Nephron progenitor cell (in vitro differentiated cells): ENCODE measurements at regions not wholly inside any gene's neighbourhood (a gene's known extent, or its start where the extent isn't known, plus 50 kb on each side); places are given as distances from the start of the nearest gene placed in this dataset.

Experiments
- DNase-seq: peaks from one replicate; pipeline ENCODE4 v3.0.0; 2021
- H3K27ac Mint-ChIP-seq: 2 replicates; pipeline ENCODE4 v1.8.0; 2021; ENCODE audit warnings: mild to moderate bottlenecking, moderate library complexity, mixed read lengths
- H3K27me3 Mint-ChIP-seq: 2 replicates; pipeline ENCODE4 v1.8.0; 2021; ENCODE audit warnings: mild to moderate bottlenecking, low read depth, mixed read lengths; ENCODE audit not compliant: poor library complexity
- H3K36me3 Mint-ChIP-seq: 2 replicates; pipeline ENCODE4 v1.8.0; 2021; ENCODE audit warnings: low read depth, mixed read lengths
- H3K4me1 Mint-ChIP-seq: 2 replicates; pipeline ENCODE4 v1.8.0; 2021; ENCODE audit warnings: mixed read lengths
- H3K4me3 Mint-ChIP-seq: 2 replicates; pipeline ENCODE4 v1.8.0; 2021; ENCODE audit warnings: mild to moderate bottlenecking, moderate library complexity, mixed read lengths
- H3K9me3 Mint-ChIP-seq: 2 replicates; pipeline ENCODE4 v1.8.0; 2021; ENCODE audit warnings: mild to moderate bottlenecking, moderate library complexity, mixed read lengths
- TF ChIP-seq, protein P1 (sequence below): fragments of 200-600 bp; sonication (generic); IDR thresholded peaks from 2 replicates; pipeline ENCODE4 v1.5.0; 2021; ENCODE audit warnings: antibody characterized with exemption

DNA sequence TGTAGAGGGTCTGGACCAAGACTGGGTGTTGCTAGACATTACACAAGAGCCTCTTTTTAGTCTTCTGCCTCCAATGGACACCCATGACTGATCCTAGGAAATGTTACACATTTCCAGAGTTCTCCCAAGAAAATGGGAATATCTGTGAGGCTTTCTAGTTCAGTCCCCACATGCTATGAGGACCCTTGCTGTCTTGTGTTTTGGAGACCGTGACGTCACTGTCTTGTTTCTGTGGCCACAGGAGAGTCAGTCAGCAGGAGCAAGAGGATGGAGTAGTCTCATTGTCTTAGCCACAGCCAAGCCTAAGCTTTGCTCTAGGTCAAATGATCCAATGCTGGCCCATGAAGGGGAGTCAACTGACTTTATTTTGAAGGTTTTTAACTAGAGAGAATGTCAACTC lies 820.1 kb upstream of the RBFOX1 start:
- Mint-ChIP-seq H3K36me3 (no peaks in the 10 kb centered on the region), H3K27me3 (peaks cover 10% of the 10 kb centered on the region), H3K9me3 (peaks cover 12% of the 10 kb centered on the region), H3K4me3 (no peak overlapping the region), H3K4me1 (no peaks in the 10 kb centered on the region), H3K27ac (no peak overlapping the region)
- TF ChIP-seq, protein P1, sequence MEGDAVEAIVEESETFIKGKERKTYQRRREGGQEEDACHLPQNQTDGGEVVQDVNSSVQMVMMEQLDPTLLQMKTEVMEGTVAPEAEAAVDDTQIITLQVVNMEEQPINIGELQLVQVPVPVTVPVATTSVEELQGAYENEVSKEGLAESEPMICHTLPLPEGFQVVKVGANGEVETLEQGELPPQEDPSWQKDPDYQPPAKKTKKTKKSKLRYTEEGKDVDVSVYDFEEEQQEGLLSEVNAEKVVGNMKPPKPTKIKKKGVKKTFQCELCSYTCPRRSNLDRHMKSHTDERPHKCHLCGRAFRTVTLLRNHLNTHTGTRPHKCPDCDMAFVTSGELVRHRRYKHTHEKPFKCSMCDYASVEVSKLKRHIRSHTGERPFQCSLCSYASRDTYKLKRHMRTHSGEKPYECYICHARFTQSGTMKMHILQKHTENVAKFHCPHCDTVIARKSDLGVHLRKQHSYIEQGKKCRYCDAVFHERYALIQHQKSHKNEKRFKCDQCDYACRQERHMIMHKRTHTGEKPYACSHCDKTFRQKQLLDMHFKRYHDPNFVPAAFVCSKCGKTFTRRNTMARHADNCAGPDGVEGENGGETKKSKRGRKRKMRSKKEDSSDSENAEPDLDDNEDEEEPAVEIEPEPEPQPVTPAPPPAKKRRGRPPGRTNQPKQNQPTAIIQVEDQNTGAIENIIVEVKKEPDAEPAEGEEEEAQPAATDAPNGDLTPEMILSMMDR: no peak
- no peak for DNase-seq

DNA sequence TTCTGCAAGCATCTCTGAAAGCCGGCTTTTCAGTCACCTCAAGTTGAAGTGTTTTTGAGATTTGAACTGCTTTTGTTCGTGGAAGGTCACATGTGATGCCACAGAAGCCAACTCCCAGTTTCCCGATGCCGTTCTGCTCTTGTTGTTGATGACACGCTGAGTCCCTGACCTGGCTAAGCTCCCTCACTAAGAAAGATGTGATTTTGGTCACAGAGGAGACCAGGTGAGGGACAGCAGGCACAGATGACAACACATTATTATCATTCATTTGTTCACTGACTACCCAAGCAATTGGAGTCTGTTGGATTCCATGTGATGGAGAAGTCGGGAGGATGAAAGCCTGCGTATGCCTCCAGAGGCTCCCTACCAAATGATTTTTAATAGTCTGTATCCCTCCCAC lies 822.4 kb upstream of the RBFOX1 start:
- Mint-ChIP-seq H3K4me3 (no peak overlapping the region), H3K27ac (no peak overlapping the region), H3K9me3 (peaks cover 7% of the 10 kb centered on the region), H3K4me1 (no peaks in the 10 kb centered on the region), H3K27me3 (peaks cover 4% of the 10 kb centered on the region), H3K36me3 (no peaks in the 10 kb centered on the region)
- no peak for DNase-seq
- TF ChIP-seq, protein P1: no peak

DNA sequence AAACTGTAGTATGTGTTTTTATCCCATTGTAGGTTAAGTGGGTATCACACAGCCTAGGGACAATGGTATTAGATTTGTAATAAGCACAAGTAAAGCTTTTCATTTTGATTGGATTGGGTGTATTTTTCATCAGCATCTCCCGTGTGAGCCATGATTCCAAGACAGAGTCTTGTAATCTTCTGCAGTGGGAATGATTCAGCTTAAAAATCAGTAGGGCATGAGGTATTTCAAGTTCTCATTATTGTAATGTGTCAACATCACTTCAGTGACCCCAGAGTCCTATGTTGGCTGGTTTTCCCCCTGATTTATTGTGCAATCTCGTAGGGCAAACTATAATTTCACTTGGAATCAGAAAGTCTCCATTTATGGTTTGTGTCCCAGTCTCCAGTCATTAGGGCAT lies 833.2 kb upstream of the RBFOX1 start:
- H3K36me3 Mint-ChIP-seq: no peaks in the 10 kb centered on the region
- peaks cover 2% of the 10 kb centered on the region for H3K27me3 Mint-ChIP-seq
- no peaks in the 10 kb centered on the region for H3K9me3 Mint-ChIP-seq
- no peak overlapping the region for H3K4me3 Mint-ChIP-seq
- DNase-seq: no peak
- TF ChIP-seq, protein P1: no peak
- H3K4me1 Mint-ChIP-seq: peaks cover 7% of the 10 kb centered on the region
- no peak overlapping the region for H3K27ac Mint-ChIP-seq

DNA sequence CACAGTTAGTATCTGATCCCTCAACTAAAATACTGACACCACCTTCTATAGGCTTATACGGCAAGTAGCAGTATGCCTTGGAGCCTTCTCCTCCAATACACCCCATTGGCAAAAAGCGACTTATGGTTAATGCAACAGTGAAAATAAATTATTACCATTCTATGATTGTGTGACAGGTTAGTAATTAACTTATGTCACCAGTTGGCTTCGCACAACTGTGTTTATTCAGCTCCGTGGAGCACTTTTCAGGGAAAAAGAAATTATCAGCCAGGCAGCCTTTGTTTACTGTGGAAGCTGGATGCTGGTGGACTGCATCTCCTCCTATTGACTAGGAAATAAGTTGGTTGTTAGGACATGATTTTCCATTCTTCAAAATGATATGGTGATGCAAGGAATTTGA lies 833.8 kb upstream of the RBFOX1 start:
- peaks cover 2% of the 10 kb centered on the region for H3K27me3 Mint-ChIP-seq
- H3K4me3 Mint-ChIP-seq: no peak overlapping the region
- TF ChIP-seq, protein P1: no peak
- DNase-seq: no peak
- peaks cover 7% of the 10 kb centered on the region for H3K4me1 Mint-ChIP-seq
- H3K9me3 Mint-ChIP-seq: no peaks in the 10 kb centered on the region
- no peaks in the 10 kb centered on the region for H3K36me3 Mint-ChIP-seq
- no peak overlapping the region for H3K27ac Mint-ChIP-seq

DNA sequence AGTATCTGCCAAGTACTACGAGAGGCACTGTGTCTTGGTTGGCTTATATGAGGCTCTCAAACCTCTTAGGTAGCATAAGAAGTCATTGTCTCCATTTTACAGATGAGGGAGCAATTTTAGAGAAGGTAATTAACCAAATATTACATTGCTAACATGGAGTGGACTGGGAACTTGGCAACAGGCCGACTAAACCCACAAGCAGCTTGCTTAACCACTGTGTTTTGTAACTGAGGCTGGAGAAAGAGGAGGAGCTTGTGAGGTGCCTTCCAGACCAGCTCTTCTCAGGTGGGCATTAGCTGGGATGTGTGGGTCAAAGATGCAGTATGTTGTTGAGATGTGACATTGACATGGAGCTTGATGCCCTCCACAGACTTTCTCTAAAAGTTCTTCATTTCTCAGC lies 835.6 kb upstream of the RBFOX1 start:
- DNase-seq: no peak
- Mint-ChIP-seq H3K4me3 (no peak overlapping the region), H3K36me3 (no peaks in the 10 kb centered on the region), H3K4me1 (peaks cover 7% of the 10 kb centered on the region), H3K9me3 (no peaks in the 10 kb centered on the region), H3K27me3 (peaks cover 2% of the 10 kb centered on the region), H3K27ac (no peak overlapping the region)
- TF ChIP-seq, protein P1: no peak

DNA sequence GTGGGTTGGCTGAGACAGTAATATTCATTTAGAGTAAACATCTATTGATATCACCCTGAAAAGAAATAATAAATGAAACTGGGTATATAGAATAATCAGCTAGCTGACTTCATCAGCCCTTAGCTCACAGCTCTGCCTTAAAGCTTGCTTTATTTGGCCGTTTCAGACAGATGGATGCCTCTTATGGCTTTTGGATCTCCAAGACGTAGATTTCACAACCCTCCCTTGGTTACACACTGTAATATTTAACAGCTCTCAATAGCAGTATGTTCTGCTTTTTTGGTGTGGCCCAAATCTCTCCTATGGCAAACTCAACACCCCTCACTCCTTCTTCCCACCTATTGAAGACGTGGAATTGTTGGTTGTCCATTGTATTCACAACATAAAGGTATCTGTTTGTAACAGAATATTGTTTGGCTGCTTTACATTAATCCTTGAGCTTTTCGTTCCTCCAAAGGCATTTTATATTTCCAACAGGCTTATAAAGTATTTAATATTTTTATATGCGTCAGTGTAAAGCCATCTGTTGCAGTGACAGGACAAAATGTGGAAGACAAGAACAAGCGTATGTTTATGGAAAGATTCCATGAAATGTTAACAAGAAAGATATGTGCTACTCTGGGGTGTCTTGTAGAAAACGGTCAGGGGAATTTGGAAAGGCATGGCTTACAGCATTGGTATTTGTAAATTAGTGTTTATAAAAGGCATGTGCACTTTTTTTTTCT lies 837.0 kb upstream of the RBFOX1 start:
- TF ChIP-seq, protein P1: no peak
- DNase-seq: no peak
- Mint-ChIP-seq H3K4me1 (peaks cover 7% of the 10 kb centered on the region), H3K9me3 (no peaks in the 10 kb centered on the region), H3K27ac (no peak overlapping the region), H3K4me3 (no peak overlapping the region), H3K36me3 (no peaks in the 10 kb centered on the region), H3K27me3 (no peaks in the 10 kb centered on the region)
